Transverse colon (tissue), 4 donors: ENCODE measurements at regions not wholly inside any gene's neighbourhood (a gene's known extent, or its start where the extent isn't known, plus 50 kb on each side); places are given as distances from the start of the nearest gene placed in this dataset.
"Not testable (repeated sequence)": the region's sequence is repeated elsewhere in the genome, so short reads cannot be mapped to it uniquely, and the experiment has no call there.

ENCODE experiments used
- DNase-seq: peaks from one replicate; pipeline ENCODE4 v3.0.0-alpha.2; 2019
- H3K27ac ChIP-seq, 4 donors: fragments of 200-600 bp; sonication (generic); 2 replicates each; pipeline ENCODE4 v1.5.1; 2016 to 2018; ENCODE audit warnings: inconsistent platforms in 4 of 4
- H3K27me3 ChIP-seq: fragments of 200-600 bp; sonication (generic); 2 replicates; pipeline ENCODE4 v1.5.1; 2017; ENCODE audit warnings: inconsistent platforms
- H3K36me3 ChIP-seq, 4 donors: fragments of 200-600 bp; sonication (generic); 2 replicates each; pipeline ENCODE4 v1.5.1; 2017 to 2019; ENCODE audit warnings: inconsistent platforms in 4 of 4
- H3K4me1 ChIP-seq, 4 donors: fragments of 200-600 bp; sonication (generic); 2 replicates each; pipeline ENCODE4 v1.5.1; 2017 to 2020; ENCODE audit warnings: inconsistent platforms in 4 of 4
- H3K4me3 ChIP-seq, 4 donors: fragments of 200-600 bp; sonication (generic); 1 replicate in 1 of 4; 2 replicates in 3 of 4; pipeline versions ENCODE4 v1.5.1 to v1.6.1; 2017 to 2019; ENCODE audit warnings: inconsistent platforms in 4 of 4
- H3K9me3 ChIP-seq, 2 donors: fragments of 200-600 bp; sonication (generic); 2 replicates each; pipeline ENCODE4 v1.5.1; 2017 to 2019; ENCODE audit warnings: inconsistent platforms in 2 of 2
- CTCF ChIP-seq, 5 experiments: fragments of 200-600 bp in 3 of 5; fragments of 450-650 bp in 2 of 5; sonication (generic) in 3 of 5; IDR thresholded peaks; 1 replicate in 2 of 5; 2 replicates in 3 of 5; pipeline ENCODE4 v1.5.1; 2016 to 2017; ENCODE audit warnings: antibody characterized with exemption in 5 of 5, inconsistent platforms in 3 of 5, mild to moderate bottlenecking in 2 of 5, moderate library complexity in 1 of 5
- EP300 ChIP-seq: sonication (generic); formaldehyde crosslinking; IDR thresholded peaks from one replicate; pipeline ENCODE4 v1.6.1; 2017; ENCODE audit warnings: antibody characterized with exemption, low read depth
- POLR2A ChIP-seq: fragments of 450-650 bp; IDR thresholded peaks from one replicate; pipeline ENCODE4 v1.6.1; 2016; ENCODE audit warnings: antibody characterized with exemption, mild to moderate bottlenecking, moderate library complexity
- POLR2AphosphoS5 ChIP-seq, 3 donors: sonication (generic); formaldehyde crosslinking; IDR thresholded peaks; one replicate each; pipeline ENCODE4 v1.6.1; 2016; ENCODE audit warnings: antibody characterized with exemption in 3 of 3
- WGBS, 2 donors: methylation state at CpG; one replicate each; pipeline ENCODE4 v1.1.5; 2018; ENCODE audit warnings: low coverage in 1 of 2; 5-methylcytosine and 5-hydroxymethylcytosine counted together
- in situ Hi-C, 4 donors: fragments of 200-750 bp; cut with MboI; loops; one replicate each; pipeline versions ENCODE4 v1.15.0 to v1.15.1; 2017; ENCODE audit warnings: low sequenced_read_pairs in 3 of 4, low pct_ligation_motif_present in 1 of 4, low pct_unique_long_range_greater_than_20kb in 1 of 4
- intact Hi-C: fragments of 100-400 bp; cut with DNase I; formaldehyde crosslinking; loops from one replicate; pipeline ENCODE4 v1.15.1; 2023; ENCODE audit warnings: low total_unique reads

GRCh38 chrX:80508083-80508482 is 87.8 kb downstream of the TENT5D start:
- H3K27ac ChIP-seq, intact Hi-C loops, DNase-seq, H3K4me1 ChIP-seq, H3K36me3 ChIP-seq, H3K27me3 ChIP-seq, in situ Hi-C loops, H3K4me3 ChIP-seq, H3K9me3 ChIP-seq: not testable (repeated sequence)
- WGBS, 2 donors, result 71% methylated on average over 3 of the region's 3 CpGs; no CpG with 5 or more reads in 1 of the 2 donors

- in situ Hi-C loops (no loop called here), intact Hi-C loops (no loop called here)
- WGBS, 2 donors, result 36 to 42% methylated on average over 3 to 7 of the region's 7 CpGs
- Histone ChIP-seq H3K4me3 (no peak overlapping the region), H3K27me3 (no peaks in the 10 kb centered on the region), H3K9me3 (no peaks in the 10 kb centered on the region), H3K4me1 (no peaks in the 10 kb centered on the region), H3K36me3 (no peaks in the 10 kb centered on the region), H3K27ac (no peak overlapping the region)
- TF ChIP-seq POLR2A (no peak), EP300 (no peak), CTCF (IDR thresholded peaks at IDR 0.05) (no peak)
- no peak for DNase-seq
Observed at GRCh38 chrX:80511969-80512760, 91.9 kb downstream of the TENT5D start.

GRCh38 chrX:80512924-80513323 is 92.7 kb downstream of the TENT5D start:
- in situ Hi-C loops, result no loop called here
- WGBS, 2 donors, result 75% methylated on average over 4 of the region's 4 CpGs; no CpG with 5 or more reads in 1 of the 2 donors
- H3K4me3 ChIP-seq, result no peak overlapping the region
- intact Hi-C loops, result no loop called here
- no peak overlapping the region for H3K27ac ChIP-seq
- H3K36me3 ChIP-seq, result no peaks in the 10 kb centered on the region
- no peaks in the 10 kb centered on the region for H3K9me3 ChIP-seq
- DNase-seq, result no peak
- no peak for TF ChIP-seq POLR2AphosphoS5 (IDR thresholded peaks at IDR 0.05)
- TF ChIP-seq POLR2A, result no peak
- no peak for TF ChIP-seq CTCF (IDR thresholded peaks at IDR 0.05)
- TF ChIP-seq EP300, result no peak
- no peaks in the 10 kb centered on the region for H3K27me3 ChIP-seq
- no peaks in the 10 kb centered on the region for H3K4me1 ChIP-seq

GRCh38 chrX:80513625-80514024 is 93.4 kb downstream of the TENT5D start:
- no peaks in the 10 kb centered on the region for H3K27me3 ChIP-seq
- no peaks in the 10 kb centered on the region for H3K4me1 ChIP-seq
- H3K36me3 ChIP-seq, result no peaks in the 10 kb centered on the region
- no peak for DNase-seq
- no peaks in the 10 kb centered on the region for H3K9me3 ChIP-seq
- TF ChIP-seq EP300 (no peak), POLR2AphosphoS5 (IDR thresholded peaks at IDR 0.05) (no peak), CTCF (IDR thresholded peaks at IDR 0.05) (no peak), POLR2A (no peak)
- no peak overlapping the region for H3K4me3 ChIP-seq
- intact Hi-C loops (no loop called here), in situ Hi-C loops (no loop called here)
- 9% methylated on average over 2 of the region's 2 CpGs; no CpG with 5 or more reads in 1 of the 2 donors for WGBS, 2 donors
- H3K27ac ChIP-seq, result no peak overlapping the region

- no peak overlapping the region for H3K4me3 ChIP-seq
- no peak overlapping the region for H3K27ac ChIP-seq
- no peak for DNase-seq
- 0% methylated on average over 1 of the region's 1 CpG for WGBS, 2 donors
- in situ Hi-C loops (no loop called here), intact Hi-C loops (no loop called here)
- TF ChIP-seq EP300, result no peak
- TF ChIP-seq POLR2AphosphoS5 (IDR thresholded peaks at IDR 0.05), result no peak
- TF ChIP-seq POLR2A, result no peak
- TF ChIP-seq CTCF (IDR thresholded peaks at IDR 0.05), result no peak
- H3K9me3 ChIP-seq, result no peaks in the 10 kb centered on the region
- no peaks in the 10 kb centered on the region for H3K27me3 ChIP-seq
- no peaks in the 10 kb centered on the region for H3K36me3 ChIP-seq
- no peaks in the 10 kb centered on the region for H3K4me1 ChIP-seq
Observed at GRCh38 chrX:80537096-80537495, 116.8 kb downstream of the TENT5D start.
